Fibroblast of peridontal ligament (primary cell): ENCODE measurements at regions not wholly inside any gene's neighbourhood (a gene's known extent, or its start where the extent isn't known, plus 50 kb on each side); places are given as distances from the start of the nearest gene placed in this dataset.
"Not testable (repeated sequence)": the region's sequence is repeated elsewhere in the genome, so short reads cannot be mapped to it uniquely, and the experiment has no call there.

Experiments used
- DNase-seq: peaks from one replicate; pipeline ENCODE4 v3.0.0-alpha.2; 2010; ENCODE audit errors: extremely low read depth

DNA sequence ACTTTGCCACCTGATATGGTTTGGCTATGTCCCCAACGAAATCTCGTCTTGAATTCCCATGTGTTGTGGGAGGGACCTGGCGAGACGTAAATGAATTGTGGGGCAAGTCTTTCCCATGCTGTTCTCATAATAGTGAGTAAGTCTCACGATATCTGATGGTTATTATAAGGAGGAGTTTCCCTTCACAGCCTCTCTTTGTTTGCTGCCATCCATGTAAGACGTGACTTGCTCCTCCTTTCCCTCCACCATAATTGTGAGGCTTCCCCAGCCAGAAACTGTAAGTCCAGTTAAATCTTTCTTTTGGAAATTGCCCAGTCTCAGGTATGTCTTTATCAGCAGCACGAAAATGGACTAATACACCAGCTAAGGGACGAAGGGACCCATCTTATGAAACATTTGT lies 1303.3 kb downstream of the SUCLG1 start:
- no peak for DNase-seq

DNA sequence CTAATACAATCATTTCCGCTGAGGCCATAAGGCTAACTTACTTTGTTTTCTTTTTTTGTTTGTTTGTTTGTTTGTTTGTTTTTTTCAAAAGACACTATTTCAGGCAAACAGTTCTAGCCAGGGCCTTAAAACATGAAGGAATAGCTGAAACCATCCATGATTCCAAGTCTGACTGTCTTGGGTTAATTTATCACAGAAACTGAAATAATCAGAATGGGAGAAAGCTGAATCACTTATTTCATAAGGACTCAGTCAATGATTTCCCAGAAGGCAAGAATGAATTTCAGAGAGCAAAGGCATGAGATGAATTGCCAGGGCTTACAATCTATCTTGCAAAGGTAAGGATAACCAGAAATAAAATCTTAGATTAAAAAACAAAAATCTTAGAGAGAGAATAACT lies 1315.1 kb downstream of the SUCLG1 start:
- DNase-seq: no peak

DNA sequence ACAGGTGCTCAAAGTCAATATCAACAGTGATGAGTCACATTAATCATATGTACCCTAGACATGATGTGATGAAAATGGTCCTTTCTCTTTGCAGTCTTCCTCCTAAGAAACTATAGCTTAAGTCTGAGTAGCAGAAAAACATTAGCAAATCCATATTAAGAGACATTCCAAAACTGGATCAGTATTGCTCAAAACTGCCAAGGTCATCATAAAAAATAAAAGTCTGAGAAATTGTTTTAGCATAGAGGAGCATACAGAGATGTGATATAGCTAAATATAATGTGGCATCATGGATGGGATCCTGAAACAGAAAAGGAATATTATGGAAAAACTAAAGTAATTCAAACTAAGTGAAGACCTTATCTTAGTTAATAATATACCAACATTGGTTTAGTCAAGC lies 1316.1 kb downstream of the SUCLG1 start:
- no peak for DNase-seq

DNA sequence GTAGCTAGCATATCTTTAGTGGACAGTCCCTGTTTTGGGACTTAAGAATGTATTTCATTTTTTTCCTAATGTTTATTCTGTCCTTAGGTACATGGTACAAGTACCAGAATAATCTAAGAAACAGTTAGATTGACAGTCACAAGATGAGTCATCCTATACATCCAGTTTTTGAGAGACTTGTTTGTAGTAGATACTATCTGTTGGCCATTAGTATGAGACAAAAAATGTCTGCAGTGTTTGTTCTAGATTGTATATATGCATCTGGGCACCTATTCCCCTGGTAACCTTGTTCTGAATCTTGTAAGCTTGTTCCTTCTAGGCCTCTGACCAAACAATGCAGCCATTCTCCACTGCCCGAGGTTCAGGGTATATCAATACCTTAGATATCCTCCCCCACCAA lies 1343.5 kb downstream of the SUCLG1 start:
- no peak for DNase-seq

DNA sequence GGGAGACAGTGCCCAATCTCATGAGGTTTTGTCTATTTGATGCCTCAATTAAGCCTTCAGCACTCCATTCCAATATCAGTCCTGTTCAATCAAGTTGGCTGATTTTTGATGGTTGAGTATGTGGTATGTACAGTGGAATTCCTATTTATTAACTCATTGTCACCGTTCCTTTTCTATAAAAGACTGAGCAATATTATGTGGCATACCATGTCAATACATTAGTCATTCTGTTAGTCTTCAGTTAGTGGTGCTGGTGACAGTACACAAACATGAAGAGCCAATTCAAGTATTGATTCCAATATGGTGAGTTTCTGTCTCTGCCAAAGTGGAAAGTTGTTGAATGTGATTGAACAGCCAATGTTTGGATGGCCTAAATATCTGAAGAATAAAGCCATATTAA lies 1343.9 kb downstream of the SUCLG1 start:
- no peak for DNase-seq

DNA sequence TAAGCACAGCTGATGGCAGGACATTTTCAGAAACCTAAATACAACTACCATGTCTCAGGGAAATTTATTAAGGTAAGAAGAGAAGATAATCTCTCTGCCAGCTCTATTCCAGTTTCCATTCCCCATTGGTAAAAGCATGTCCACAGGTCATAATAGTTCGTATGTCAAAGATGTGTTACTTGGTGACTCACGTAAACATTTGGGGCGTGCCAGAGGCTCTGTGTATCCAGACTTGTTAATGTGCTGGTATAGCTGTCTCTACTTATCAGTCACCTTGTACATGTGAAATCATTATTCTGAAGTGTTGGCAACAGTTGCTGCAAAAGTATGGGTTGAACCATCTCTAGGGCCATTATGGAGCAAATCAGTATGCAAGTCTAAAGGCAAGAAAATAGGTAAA lies 1345.1 kb downstream of the SUCLG1 start:
- DNase-seq: no peak

DNA sequence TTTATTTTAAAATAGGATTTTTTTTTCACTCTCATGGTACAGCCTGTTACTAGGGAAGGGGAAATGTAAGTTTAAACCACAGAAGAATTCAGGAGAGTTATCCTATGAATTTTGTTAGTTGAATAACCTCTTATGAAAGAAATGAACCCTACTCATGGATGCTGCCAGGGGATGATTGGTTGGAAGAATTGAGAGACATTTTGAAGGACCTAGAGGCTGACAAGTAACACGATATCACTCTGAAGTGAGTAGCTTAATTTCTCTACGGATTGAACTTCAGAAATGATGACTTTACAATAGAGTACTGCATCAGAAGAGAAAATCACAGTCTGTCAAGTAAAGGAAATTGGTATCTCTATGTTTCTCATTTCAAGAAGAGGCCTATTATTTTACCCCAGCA lies 1346.2 kb downstream of the SUCLG1 start:
- DNase-seq: peak; percentile 55

DNA sequence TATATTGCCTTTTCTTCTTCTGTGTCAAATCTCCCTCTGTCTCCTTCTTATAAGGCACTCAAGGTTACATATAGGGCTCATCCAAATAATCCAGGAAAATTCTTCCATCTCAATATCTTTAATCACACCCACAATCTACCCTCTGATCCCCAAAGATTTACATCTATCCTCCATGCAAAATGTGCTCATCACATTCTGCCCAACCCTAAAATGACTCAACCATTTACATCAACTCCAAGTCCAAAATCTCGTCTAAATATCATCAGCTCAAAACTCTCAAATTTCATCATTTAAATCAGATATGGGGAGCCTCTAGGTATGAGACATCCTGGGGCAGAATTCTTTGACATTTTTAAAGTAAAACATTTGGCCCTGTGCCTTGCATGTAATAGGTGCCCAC lies 1349.8 kb downstream of the SUCLG1 start:
- no peak for DNase-seq

DNA sequence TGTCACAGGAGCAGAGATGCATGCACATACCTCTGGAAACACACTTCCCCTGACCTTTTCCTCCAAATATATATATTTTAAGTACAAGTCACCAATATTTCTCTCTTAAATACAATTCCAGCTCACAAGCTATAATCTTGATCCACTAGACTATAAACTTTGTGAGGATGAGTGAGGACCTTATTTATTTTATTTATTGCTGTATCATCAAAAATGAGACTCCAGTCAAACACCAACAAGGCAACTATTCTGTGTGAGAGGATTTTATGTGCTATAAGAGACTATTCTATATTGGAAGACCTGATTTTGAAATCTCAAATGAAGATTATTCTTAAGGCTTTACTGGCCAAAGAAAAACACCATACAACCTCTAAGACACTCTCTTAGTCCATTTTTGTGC lies 1352.2 kb downstream of the SUCLG1 start:
- DNase-seq: no peak

DNA sequence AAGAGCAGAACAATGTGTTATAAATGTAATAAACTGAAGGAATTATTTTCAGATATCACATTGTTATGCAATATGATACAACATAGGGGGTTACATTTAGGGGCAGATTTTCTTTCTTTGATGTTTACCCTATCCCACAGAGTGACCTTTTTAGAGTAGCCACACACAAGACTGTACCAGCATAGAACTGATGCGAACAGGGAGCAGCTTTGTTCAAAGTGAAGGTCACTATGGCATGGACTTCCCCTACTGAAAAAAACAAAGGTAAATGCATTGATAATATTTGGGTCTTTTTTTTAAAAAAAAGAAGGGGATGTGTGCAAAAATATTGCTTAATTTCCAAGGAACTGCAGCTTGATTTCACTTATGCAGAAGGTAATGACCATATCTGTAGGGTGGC lies 1354.9 kb downstream of the SUCLG1 start:
- no peak for DNase-seq

DNA sequence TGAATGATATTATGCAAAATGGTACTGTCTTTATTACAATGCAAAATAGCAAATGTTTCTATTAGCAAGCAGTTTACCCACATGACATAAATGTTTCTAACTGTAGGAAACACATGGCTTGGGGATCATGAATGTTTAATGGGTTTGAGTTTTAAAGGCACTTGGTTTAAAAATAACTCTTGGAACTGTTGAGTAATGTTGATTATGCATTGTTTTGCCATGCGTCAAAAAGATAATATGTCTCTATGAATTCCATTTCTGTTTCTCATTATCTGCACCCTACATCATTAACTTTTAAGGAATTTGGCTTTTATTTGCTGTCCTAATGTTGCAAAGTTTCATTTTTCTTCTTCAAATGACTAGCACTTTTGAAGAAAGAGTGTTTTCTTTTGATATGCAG lies 1355.5 kb downstream of the SUCLG1 start:
- peak; percentile 89 for DNase-seq

DNA sequence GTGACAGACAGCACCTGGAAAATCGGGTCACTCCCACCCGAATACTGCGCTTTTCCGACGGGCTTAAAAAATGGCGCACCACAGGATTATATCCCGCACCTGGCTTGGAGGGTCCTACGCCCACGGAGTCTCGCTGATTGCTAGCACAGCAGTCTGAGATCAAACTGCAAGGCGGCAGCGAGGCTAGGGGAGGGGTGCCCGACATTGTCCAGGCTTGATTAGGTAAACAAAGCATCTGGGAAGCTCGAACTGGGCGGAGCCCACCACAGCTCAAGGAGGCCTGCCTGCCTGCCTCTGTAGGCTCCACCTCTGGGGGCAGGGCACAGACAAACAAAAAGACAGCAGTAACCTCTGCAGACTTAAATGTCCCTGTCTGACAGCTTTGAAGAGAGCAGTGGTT lies 1370.0 kb downstream of the SUCLG1 start:
- DNase-seq: not testable (repeated sequence)

DNA sequence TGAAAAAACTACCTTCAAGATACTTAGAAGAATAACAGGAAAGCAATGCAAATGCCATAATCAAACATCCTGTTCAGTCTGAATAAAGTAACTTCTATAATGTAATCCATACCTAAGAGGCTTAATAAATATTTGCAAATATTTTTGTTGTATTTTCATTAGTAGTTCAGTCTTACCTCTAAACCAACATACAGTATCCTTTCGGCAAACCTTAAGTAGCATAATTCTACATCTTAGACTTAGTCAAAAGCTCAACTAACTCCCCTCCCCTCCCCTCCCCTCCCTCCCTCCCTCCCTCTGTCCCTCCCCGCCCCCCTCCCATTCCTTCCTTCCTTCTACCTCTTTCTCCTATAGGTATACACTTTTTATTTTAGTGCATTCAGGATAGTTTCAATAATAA lies 1373.2 kb downstream of the SUCLG1 start:
- DNase-seq: no peak

DNA sequence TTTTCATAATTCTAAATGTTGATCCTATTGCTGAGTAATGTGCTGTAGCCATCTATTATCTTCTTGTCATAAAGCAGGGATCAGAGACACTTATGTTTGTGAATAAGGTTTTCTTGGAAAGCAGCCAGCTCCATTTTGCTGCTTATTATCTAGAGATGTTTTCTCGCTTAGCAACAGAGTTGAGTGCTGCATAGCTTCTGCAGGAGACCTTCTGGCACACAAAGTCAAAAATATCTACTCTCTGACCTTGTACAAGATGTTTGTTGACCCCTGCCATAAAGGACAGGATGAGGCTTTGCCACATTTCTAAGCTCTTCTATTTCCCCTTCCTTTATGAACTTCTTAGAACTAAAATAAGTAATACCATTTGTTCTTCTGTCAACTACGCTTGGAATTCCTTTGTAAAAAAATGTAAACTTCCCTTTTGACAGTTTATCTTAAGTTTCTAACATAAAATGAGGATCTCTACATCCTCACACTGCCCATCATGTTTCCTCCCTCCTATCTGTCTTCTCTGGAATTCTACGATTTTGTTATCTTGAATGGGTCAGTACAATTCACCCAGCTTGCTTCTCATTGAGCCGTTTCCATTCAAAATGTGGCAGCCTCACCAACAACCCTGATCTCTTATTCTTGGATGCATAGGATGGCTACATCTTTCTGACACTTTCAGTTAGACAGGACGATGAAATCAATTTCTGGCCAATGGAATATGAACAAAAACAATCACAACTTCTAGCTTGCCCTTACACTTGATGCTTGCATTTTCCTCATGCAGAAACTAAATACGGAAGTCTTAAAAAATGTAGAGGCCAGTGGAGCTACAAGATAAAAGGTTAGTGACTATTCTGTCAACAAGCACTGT lies 1377.0 kb downstream of the SUCLG1 start:
- peak; percentile 35 for DNase-seq

DNA sequence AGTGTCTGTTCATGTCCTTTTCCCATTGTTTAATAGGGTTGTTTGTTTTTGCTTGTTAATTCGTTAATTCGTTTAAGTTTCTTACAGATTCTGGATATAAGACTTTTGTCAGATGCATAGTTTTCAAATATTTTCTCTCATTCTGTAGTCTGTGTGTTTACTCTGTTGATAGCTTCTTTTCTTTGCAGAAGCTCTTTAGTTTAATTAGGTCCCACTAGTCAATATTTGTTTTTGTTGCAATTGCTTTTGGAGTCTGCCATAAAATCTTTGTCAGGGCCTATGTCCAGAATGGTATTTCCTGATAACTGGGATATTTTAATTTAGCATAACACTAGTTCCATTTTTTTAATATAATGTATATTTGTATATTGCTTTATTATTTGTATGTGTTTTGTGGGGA lies 1380.1 kb downstream of the SUCLG1 start:
- DNase-seq: no peak

DNA sequence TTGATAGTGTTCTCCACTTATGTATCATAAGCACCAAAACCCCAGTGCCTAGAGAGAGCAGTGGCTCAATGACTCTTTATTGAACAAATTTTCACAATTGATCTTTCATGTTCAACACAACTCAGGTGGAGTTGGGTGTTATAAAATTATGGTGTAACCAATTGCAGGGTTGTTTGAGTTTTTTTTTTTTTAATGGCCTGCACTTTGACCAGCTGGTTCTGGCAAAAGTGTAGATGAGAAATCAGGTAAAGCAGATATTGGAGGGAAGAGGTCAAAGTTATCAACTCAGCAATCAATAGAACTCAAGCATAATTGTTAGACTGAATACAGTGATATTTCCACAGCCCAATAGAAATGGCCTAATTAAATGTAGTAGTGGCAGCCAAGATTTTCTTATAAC lies 1386.3 kb downstream of the SUCLG1 start:
- DNase-seq: no peak

DNA sequence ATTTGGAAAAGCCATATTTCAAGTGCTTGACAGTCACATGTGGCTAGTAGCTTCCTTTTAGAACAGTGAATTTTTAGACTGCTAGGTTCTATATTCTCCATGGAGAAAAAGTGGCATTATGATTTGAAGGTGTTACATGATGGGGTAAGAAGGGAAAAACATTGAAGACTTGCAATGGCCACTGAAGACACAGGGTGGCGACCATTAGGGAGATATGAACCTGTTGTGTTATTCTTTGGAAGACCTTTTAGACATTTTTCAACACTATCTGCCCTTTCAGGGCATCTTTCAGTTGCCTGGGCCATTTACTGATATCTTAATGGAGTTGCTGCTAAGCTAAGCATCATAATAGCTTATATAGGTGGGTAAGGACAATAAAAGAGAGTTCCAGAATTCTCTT lies 1387.2 kb downstream of the SUCLG1 start:
- no peak for DNase-seq

DNA sequence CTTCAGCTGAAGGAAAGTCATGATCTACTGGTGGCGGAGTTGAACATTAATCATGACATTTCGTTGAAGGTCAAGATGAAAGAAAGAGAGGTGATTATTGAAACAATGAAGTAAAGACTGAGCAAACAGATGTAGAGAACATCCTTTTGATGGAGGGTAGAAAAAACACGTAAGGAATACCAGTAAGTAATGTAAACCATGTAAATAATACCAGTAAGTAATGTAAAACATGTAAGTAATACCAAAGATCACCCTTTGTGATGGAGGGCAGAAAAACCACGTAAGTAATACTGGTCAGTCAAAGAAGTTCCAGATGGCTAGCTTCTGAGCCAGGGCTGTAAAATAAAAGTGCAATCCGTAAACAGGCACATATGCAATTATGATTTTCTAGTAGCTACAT lies 1387.7 kb downstream of the SUCLG1 start:
- DNase-seq: no peak

DNA sequence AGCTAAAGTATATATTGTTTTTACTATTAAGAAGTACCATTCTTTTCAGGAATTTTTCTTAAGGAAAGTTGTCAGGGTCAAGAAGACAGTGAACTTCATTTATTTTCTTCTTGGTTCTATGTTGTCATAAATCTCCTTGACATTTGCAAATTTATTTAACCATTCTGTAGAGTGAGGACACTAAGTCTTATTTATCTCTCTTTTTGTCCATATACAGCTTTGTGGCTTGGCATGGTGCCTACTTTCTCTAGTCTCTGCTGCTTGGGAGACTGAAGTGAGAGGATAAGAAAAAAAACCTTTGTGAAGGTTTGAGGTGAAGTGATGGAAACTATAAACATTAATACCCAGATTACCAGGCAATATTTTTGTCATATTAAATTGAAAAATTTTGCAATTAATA lies 1389.4 kb downstream of the SUCLG1 start:
- DNase-seq: no peak

DNA sequence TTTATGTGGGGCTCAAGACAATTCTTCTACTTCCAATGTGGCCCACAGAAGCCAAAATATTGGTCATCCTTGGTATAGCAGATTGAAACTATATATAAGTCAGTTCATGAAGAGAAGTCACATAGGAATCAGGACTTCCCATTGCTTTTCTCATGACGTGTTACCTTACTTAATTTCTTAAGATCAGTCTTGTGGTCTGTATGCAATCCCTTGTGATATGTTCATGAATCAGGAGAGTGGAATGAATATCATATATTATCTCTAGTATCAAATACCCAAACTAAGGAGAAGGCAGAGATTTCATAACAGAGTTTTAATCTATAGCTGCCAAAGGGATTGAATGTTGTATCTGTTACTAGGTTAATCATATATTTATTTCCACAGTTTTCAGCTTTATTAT lies 1390.4 kb downstream of the SUCLG1 start:
- no peak for DNase-seq

DNA sequence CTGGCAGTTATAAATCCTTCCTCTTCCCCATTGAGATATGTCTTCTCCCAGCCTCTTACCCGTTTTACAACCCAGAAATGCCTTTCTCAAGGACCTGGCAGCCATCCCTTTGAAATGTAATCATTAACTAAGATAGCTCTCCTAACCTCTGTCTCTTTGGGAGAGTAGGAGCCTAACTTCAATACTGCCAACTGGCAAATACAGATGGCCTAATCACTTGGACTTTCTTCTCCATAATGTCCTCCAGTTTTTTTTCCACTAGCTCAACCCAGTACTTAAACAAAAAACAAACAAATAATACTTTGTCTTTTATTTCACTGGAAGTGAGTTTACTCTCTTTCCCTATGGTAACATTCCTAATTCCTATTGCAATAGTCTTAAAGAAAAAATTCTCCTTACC lies 1391.1 kb downstream of the SUCLG1 start:
- DNase-seq: no peak

DNA sequence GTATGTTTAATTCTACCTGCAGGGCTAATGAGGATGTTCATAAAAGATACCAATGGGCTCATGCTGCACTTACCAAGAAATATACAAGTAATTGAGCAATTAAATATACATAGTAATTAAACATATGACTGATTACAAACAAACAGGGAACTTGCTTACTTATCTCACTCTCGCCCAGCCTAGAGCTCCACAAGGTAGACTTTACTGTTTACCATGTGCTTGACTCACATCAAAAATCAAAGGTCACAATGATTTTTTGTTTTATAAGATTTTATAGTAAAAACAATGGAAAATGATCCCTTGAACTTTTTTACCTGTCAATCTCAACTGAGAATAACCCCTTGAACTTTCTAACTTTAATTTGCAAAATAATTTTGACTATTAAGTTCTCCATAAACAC lies 1395.1 kb downstream of the SUCLG1 start:
- no peak for DNase-seq

DNA sequence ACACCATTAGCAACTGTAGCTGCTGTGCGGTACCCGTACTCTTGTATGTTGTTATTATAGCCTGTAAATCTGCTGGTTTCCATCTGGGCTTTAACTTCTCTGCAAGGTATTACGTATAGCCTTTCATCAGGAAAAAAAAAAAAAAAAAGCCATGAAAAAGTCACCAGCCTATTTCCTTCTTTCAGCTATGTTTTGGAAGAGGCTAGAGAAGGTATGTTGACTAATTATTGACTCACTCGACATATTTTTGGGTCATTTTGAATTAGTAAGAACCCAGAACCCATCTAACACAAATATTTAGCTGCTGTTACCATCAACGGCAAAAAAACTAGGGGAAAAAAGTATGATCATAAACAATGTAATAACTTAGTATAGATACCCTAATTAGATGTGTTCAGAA lies 1395.6 kb downstream of the SUCLG1 start:
- no peak for DNase-seq

DNA sequence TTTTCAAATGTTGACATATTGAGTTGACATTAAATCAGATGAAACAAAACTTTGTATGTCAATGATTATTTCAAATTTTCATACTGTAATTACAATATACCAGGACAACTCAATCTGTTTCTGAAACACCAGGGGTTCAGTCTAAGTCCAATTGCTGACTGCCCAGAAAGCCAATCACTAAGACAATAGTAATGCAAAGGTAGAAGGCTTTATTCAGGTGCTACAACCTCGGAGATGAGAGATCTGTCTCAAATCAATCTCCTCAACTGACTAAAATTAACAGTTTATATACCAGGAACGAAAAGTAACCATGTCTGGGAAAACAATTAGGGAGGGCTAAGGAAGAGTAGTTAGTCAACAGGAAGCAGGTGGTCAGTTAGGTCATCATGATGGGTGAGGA lies 1400.4 kb downstream of the SUCLG1 start:
- DNase-seq: no peak
